BE2C (cell line): ENCODE measurements at regions not wholly inside any gene's neighbourhood (a gene's known extent, or its start where the extent isn't known, plus 50 kb on each side); places are given as distances from the start of the nearest gene placed in this dataset.
"Not testable (repeated sequence)": the region's sequence is repeated elsewhere in the genome, so short reads cannot be mapped to it uniquely, and the experiment has no call there.

Experiments used
- DNase-seq: peaks from one replicate; pipeline ENCODE4 v3.0.0-alpha.2; 2020
- H3K27me3 ChIP-seq: fragments of 250-450 bp; sonication (Bioruptor Pico); 2 replicates; pipeline ENCODE4 v1.5.1; 2020; ENCODE audit warnings: mild to moderate bottlenecking
- H3K36me3 ChIP-seq: fragments of 250-450 bp; sonication (Bioruptor Pico); 2 replicates; pipeline ENCODE4 v1.5.1; 2020; ENCODE audit warnings: mild to moderate bottlenecking
- H3K4me1 ChIP-seq: fragments of 250-450 bp; sonication (Bioruptor Pico); 2 replicates; pipeline ENCODE4 v1.5.1; 2020
- H3K4me3 ChIP-seq: 2 replicates; pipeline ENCODE4 v1.5.1; 2011; ENCODE audit warnings: low read depth, low read length
- H3K9me3 ChIP-seq: fragments of 250-450 bp; sonication (Bioruptor Pico); 2 replicates; pipeline ENCODE4 v1.5.1; 2020
- TF ChIP-seq, protein P1 (sequence below): IDR thresholded peaks from 2 replicates; pipeline ENCODE4 v1.5.1; 2012; ENCODE audit warnings: mild to moderate bottlenecking, low read depth, low read length

DNA sequence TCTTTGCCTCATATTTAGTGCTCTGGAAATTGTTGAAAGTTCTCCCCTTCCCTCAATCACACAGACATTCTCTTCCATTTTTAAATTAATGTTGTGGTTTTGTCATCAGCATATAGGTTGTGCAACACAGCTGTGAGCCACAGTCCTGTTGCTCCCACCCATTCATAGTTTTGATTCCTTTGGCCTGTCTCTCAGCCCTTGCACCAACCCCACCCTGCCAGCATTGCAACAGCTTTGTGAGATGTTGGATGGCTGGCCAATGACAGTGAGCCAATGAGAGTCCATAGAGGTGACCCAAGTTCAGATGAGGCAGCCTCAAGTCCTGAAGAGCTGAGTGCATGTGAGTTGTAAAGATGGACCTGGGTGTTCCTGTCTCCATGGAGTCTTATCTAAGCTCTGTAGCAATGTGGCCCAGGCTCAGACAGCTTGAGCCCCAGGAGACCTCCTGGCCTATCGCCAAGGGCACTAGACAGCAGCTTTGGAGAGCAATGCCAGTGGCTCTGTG lies 775.5 kb downstream of the RNF144A start:
- Histone ChIP-seq H3K9me3 (no peaks in the 10 kb centered on the region), H3K4me1 (peaks cover 14% of the 10 kb centered on the region), H3K27me3 (no peaks in the 10 kb centered on the region), H3K4me3 (no peak overlapping the region), H3K36me3 (no peaks in the 10 kb centered on the region)
- TF ChIP-seq, protein P1, sequence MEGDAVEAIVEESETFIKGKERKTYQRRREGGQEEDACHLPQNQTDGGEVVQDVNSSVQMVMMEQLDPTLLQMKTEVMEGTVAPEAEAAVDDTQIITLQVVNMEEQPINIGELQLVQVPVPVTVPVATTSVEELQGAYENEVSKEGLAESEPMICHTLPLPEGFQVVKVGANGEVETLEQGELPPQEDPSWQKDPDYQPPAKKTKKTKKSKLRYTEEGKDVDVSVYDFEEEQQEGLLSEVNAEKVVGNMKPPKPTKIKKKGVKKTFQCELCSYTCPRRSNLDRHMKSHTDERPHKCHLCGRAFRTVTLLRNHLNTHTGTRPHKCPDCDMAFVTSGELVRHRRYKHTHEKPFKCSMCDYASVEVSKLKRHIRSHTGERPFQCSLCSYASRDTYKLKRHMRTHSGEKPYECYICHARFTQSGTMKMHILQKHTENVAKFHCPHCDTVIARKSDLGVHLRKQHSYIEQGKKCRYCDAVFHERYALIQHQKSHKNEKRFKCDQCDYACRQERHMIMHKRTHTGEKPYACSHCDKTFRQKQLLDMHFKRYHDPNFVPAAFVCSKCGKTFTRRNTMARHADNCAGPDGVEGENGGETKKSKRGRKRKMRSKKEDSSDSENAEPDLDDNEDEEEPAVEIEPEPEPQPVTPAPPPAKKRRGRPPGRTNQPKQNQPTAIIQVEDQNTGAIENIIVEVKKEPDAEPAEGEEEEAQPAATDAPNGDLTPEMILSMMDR, result no peak
- peak; percentile 85 for DNase-seq

DNA sequence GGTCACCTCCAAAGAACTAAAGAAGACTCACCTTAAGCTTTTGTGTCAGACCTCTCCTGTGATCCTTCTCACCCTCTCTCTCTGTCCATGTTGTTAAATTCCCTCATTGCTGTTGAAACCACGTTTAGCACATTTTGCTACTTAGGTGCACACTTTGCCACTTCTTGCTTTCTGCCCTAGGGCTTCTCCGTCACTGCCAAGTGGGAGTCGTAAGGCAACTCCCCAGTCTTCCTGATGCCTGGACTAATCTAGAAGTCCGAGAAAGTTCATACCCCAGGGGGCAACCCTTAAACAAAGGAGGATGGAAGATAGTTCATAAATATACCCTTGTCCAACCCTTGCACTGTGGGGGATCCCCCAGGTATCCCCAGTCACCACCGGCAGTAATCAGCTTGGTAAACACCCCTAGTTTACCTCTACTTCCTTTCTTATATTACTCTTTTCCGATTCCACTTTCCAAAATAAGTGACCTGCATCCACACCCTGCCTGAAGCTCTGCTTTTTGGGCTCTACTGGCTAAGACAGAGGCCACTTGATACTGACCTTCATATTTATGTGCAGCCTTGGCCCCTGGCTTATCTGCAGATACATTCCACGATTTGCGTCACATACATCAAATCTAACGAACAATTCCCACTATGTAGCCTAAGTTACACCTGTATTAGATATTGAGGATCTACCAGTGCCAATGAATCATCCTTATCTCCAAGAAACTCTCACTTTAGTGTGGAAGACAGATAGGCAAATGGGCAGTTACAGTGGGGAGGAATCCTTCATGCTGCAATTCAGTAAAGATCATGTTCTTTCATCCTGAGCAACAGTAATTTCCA lies 776.2 kb downstream of the RNF144A start:
- Histone ChIP-seq H3K4me1 (peaks cover 14% of the 10 kb centered on the region), H3K4me3 (no peak overlapping the region), H3K9me3 (no peaks in the 10 kb centered on the region), H3K36me3 (no peaks in the 10 kb centered on the region), H3K27me3 (no peaks in the 10 kb centered on the region)
- no peak for DNase-seq
- TF ChIP-seq, protein P1, result no peak

DNA sequence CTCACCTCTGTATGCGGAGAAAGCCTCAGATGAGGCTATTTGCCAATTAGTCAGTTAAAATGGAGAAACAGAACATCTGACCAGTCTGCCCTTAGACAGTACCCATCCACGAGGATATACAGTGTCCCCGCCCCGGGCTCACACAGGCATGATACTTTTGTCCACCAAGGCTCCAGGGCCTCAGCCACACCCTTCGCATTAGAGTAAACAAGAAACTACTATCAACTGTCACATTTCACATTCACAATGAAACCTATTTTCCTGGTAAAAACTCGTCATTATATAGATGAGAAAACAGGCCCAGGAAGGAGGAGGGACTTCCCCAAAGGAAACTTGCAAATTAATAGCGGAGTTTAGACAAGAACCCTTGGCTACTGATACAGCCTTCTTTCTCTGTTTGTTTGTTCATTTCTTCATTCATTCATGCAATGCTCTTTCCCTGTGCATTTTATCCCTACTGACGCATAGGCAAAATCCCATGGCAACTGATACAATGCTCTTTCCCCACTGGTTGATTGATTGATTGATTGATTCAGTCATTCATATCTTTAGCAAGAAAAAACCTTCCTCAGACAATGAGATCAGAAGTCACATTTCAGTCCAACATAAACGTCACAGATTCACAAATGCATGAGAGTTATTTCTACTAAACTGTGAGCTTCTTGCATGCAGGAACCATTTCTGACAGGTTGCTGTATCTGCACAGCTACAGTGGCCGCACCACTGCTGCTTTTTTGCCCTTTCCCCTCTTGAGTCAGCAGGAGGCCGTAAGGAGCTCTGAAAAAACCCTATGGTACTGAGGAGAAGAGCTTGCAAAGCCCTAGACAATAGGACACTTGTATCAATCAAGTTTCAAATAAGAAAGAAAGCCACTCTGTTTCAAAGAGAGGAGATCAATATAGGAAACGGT lies 777.1 kb downstream of the RNF144A start:
- H3K9me3 ChIP-seq, result no peaks in the 10 kb centered on the region
- peaks cover 14% of the 10 kb centered on the region for H3K4me1 ChIP-seq
- TF ChIP-seq, protein P1, result no peak
- H3K36me3 ChIP-seq, result no peaks in the 10 kb centered on the region
- no peak for DNase-seq
- H3K27me3 ChIP-seq, result no peaks in the 10 kb centered on the region
- H3K4me3 ChIP-seq, result no peak overlapping the region

DNA sequence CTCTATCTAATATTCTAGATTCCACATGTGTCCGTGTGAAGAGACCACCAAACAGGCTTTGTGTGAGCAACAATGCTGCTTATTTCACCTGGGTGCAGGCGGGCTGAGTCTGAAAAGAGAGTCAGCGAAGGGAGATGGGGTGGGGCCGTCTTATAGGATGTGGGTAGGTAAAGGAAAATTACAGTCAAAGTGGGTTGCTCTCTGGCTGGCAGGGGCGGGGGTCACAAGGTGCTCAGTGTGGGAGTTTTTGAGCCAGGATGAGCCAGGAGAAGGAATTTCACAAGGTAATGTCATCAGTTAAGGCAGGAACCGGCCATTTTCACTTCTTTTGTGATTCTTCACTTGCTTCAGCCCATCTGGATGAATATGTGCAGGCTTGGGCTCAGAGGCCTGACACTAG lies 779.3 kb downstream of the RNF144A start:
- not testable (repeated sequence) for H3K9me3 ChIP-seq, H3K36me3 ChIP-seq, DNase-seq, H3K27me3 ChIP-seq, H3K4me3 ChIP-seq
- peaks cover 14% of the 10 kb centered on the region for H3K4me1 ChIP-seq

DNA sequence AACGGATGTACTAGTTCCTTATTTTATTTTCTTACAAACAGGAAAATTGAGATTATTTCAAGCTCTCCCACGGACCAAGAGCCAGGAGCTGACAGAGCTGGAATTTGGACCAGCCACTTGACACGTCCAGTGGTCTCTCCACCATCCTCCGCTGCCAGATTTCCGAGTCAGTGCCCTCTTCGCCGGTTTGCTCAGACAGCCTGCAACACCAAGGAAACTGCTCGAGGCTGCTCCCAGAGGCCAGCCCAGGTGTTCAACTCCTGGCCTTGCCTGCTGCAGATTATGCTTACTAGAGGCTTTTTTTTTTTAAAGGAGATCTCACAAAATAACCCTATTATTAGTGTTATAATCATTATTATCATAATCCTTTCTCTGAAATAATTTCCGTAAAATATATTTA lies 779.8 kb downstream of the RNF144A start:
- Histone ChIP-seq H3K4me1 (peaks cover 13% of the 10 kb centered on the region), H3K9me3 (no peaks in the 10 kb centered on the region), H3K27me3 (no peaks in the 10 kb centered on the region), H3K4me3 (no peak overlapping the region), H3K36me3 (no peaks in the 10 kb centered on the region)
- TF ChIP-seq, protein P1, result 0 out of 2 replicates have a peak, but pooled peaks have one; percentile 3
- DNase-seq, result no peak

DNA sequence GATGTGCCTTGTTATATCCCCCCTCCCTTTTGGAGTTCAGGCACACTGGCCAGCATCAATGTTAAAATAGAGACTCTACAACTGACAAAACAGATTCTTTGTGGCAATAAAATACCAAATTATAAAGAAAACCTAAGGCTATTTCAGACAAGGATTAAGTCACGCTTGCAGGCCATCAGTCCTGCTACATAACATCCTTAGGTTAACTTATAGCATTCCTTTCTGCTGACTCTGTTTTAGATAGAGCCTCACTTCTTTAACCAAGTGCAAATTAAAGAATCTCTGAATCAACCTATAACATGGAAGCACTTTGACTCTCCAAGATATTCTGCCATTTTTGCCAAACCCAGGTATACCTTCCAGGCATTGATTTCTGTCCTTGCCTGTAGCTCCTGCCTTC lies 784.6 kb downstream of the RNF144A start:
- Histone ChIP-seq H3K36me3 (no peaks in the 10 kb centered on the region), H3K9me3 (no peaks in the 10 kb centered on the region), H3K4me1 (no peaks in the 10 kb centered on the region), H3K27me3 (no peaks in the 10 kb centered on the region), H3K4me3 (no peak overlapping the region)
- DNase-seq, result no peak
- TF ChIP-seq, protein P1, result no peak
